ENCODE measurements at regions not wholly inside any gene's neighbourhood (a gene's known extent, or its start where the extent isn't known, plus 50 kb on each side); places are given as distances from the start of the nearest gene placed in this dataset.
"Not testable (repeated sequence)": the region's sequence is repeated elsewhere in the genome, so short reads cannot be mapped to it uniquely, and the experiment has no call there.

GRCh38 chr10:109801191-109801590 is 122.1 kb downstream of the XPNPEP1 start:
- not testable (repeated sequence) for TF ChIP-seq EZH2 (IDR thresholded peaks at IDR 0.05; ENCODE audit: low read length, missing control alignments); CTCF (conservative IDR thresholded peaks at IDR 0.05 in 1 of 2, IDR thresholded peaks at IDR 0.05 in 1 of 2; ENCODE audit: low read depth in 1 of 2, low read length in 2 of 2)

Data from fibroblast of lung (primary cell).